ENCODE measurements at regions not wholly inside any gene's neighbourhood (a gene's known extent, or its start where the extent isn't known, plus 50 kb on each side); places are given as distances from the start of the nearest gene placed in this dataset.
A peak's percentile ranks its signal among the peaks of the same experiment; 100 is the strongest.

DNA sequence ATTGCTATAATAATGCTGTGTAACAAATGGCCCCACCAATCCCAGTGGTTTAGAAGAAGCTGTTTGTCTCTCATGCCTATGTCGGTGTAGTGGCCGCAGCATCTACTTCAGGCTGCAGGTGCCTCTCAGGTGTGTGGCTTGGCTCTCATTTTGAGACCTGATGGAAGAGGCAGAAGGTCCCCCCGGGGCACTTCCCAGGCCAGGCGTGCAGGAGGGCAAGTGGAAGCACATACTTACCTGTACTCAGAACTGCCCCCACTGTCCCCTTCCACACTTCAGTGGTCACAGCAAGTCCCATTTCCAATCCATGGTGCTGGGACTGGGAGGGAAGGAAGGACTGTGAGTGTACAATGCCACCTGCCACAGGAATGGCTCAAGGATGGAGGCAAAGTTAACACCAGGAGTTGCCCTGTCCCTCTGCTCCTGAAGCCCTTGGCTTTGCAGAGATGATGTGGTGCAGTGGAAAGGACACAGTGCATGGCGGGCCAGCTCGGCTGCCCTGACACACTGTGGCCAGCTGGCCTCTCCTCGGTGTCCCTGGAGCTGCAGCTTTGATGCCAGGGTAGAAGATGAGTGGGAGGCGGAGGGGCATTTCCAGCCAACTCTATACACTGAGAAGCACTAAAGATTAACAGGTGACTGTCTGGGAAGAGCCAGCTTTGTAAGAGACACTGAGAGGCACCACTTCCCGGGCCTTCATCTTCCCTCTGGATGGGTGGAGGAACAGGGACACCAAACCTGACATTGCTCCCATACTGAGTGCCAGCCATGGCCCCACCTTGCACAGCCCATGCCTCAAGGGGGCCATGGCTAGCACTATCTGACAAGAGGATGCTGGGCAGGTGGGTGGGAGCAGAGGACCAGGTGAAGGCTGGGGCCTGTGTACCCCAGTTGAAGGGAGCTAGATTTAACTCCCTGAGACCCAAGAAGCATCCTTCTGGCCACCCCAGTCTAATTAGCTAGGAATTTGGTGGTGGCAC lies 105.9 kb downstream of the METRNL start:
- Histone ChIP-seq H3K36me3 (ENCODE audit: control insufficient read depth in 2 of 3, insufficient read depth in 3 of 3, low read length in 3 of 3) (no peaks in the 10 kb centered on the region), H3K27ac (ENCODE audit: low read depth in 2 of 2, low read length in 2 of 2) (no peak overlapping the region), H3K9me3 (ENCODE audit: control insufficient read depth in 2 of 3, insufficient read depth in 1 of 3, low read length in 3 of 3) (peaks cover 0 to 4% (median 0%) of the 10 kb centered on the region in 3 donors), H3K27me3 (ENCODE audit: control insufficient read depth, insufficient read depth, low read length) (no peaks in the 10 kb centered on the region), H3K9ac (ENCODE audit: low read length in 3 of 3) (no peak overlapping the region), H3K4me3 (ENCODE audit: low read length in 3 of 3) (no peak overlapping the region), H3K4me1 (ENCODE audit: control insufficient read depth in 2 of 3, insufficient read depth in 2 of 3, low read depth in 1 of 3, low read length in 3 of 3) (peaks cover 0 to 6% (median 0%) of the 10 kb centered on the region in 3 donors)
- DNase-seq: peak in 1 of 5 donors; percentile 24
- intact Hi-C loops (cut with DNase I): no loop called here
- TF ChIP-seq, protein P1, sequence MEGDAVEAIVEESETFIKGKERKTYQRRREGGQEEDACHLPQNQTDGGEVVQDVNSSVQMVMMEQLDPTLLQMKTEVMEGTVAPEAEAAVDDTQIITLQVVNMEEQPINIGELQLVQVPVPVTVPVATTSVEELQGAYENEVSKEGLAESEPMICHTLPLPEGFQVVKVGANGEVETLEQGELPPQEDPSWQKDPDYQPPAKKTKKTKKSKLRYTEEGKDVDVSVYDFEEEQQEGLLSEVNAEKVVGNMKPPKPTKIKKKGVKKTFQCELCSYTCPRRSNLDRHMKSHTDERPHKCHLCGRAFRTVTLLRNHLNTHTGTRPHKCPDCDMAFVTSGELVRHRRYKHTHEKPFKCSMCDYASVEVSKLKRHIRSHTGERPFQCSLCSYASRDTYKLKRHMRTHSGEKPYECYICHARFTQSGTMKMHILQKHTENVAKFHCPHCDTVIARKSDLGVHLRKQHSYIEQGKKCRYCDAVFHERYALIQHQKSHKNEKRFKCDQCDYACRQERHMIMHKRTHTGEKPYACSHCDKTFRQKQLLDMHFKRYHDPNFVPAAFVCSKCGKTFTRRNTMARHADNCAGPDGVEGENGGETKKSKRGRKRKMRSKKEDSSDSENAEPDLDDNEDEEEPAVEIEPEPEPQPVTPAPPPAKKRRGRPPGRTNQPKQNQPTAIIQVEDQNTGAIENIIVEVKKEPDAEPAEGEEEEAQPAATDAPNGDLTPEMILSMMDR (IDR thresholded peaks at IDR 0.05; ENCODE audit: borderline replicate concordance, extremely low read depth, insufficient read depth): no peak
- FAIRE-seq: no peak

DNA sequence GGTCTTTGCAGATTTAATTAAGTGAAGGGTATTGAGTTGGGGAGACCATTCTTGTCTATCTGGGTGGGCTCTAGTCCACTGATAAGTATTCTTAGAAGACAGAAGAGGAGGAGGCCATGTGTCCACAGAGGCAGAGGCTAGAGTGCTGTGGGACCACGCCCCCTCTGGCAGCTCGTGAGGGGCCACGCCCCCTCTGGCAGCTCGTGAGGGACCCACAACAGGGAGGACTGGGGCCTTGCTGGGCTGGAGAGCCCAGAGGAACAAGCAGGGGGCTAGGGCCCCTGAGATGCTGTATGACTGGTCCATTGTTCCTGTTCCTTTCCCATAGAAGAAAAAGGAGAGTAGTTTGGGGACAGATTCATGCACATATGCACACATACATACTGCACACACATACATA lies 106.8 kb downstream of the METRNL start:
- Histone ChIP-seq H3K4me1 (ENCODE audit: control insufficient read depth in 2 of 3, insufficient read depth in 2 of 3, low read depth in 1 of 3, low read length in 3 of 3) (peaks cover 0 to 6% (median 0%) of the 10 kb centered on the region in 3 donors), H3K4me3 (ENCODE audit: low read length in 3 of 3) (no peak overlapping the region), H3K36me3 (ENCODE audit: control insufficient read depth in 2 of 3, insufficient read depth in 3 of 3, low read length in 3 of 3) (no peaks in the 10 kb centered on the region), H3K27me3 (ENCODE audit: control insufficient read depth, insufficient read depth, low read length) (no peaks in the 10 kb centered on the region), H3K9me3 (ENCODE audit: control insufficient read depth in 2 of 3, insufficient read depth in 1 of 3, low read length in 3 of 3) (peaks cover 0 to 4% (median 0%) of the 10 kb centered on the region in 3 donors), H3K9ac (ENCODE audit: low read length in 3 of 3) (no peak overlapping the region), H3K27ac (ENCODE audit: low read depth in 2 of 2, low read length in 2 of 2) (no peak overlapping the region)
- FAIRE-seq (no peak), DNase-seq (peak in 3 of 5 donors; percentile 33 to 62 (median 51))
- intact Hi-C loops (cut with DNase I): no loop called here
- TF ChIP-seq, protein P1 (IDR thresholded peaks at IDR 0.05; ENCODE audit: borderline replicate concordance, extremely low read depth, insufficient read depth): no peak

DNA sequence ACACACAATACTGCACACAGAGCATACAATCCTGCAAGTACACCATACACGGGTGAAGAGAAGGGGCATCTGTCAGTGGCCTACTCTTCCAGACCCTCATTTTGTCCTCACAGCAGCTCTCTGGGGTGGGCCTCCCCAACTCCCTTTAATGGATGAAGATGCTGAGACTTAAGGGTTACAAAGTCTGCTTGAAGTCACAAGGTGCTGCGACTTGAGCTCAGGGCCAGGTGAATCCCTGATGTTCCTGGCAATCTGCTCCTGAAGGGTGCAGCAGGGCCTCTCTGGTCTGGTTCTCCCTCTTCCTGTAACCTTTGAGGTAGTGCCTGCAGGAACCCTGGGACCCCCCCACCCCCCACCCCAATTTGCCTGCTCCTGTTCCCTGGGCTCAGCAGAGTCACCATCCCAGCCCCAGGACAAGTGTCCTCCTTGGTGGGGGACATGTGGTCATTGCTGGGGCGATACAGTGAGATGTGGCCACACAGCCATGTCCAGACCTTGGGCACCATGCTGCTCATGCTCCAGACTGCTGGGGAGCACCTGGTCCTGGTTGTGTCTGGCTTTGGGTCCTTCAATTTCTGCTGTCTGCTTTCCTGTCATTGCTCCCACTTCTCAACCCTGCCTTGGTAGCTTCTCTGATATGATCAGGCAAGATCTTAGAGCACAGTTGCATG lies 107.5 kb downstream of the METRNL start:
- no peak for DNase-seq
- intact Hi-C loops (cut with DNase I): no loop called here
- Histone ChIP-seq H3K4me3 (ENCODE audit: low read length in 3 of 3) (no peak overlapping the region), H3K27ac (ENCODE audit: low read depth in 2 of 2, low read length in 2 of 2) (no peak overlapping the region), H3K4me1 (ENCODE audit: control insufficient read depth in 2 of 3, insufficient read depth in 2 of 3, low read depth in 1 of 3, low read length in 3 of 3) (peaks cover 0 to 6% (median 0%) of the 10 kb centered on the region in 3 donors), H3K9me3 (ENCODE audit: control insufficient read depth in 2 of 3, insufficient read depth in 1 of 3, low read length in 3 of 3) (peaks cover 0 to 4% (median 0%) of the 10 kb centered on the region in 3 donors), H3K9ac (ENCODE audit: low read length in 3 of 3) (no peak overlapping the region), H3K27me3 (ENCODE audit: control insufficient read depth, insufficient read depth, low read length) (no peaks in the 10 kb centered on the region), H3K36me3 (ENCODE audit: control insufficient read depth in 2 of 3, insufficient read depth in 3 of 3, low read length in 3 of 3) (no peaks in the 10 kb centered on the region)
- TF ChIP-seq, protein P1 (IDR thresholded peaks at IDR 0.05; ENCODE audit: borderline replicate concordance, extremely low read depth, insufficient read depth): no peak
- FAIRE-seq: no peak
